ENCODE measurements at regions not wholly inside any gene's neighbourhood (a gene's known extent, or its start where the extent isn't known, plus 50 kb on each side); places are given as distances from the start of the nearest gene placed in this dataset.

DNA sequence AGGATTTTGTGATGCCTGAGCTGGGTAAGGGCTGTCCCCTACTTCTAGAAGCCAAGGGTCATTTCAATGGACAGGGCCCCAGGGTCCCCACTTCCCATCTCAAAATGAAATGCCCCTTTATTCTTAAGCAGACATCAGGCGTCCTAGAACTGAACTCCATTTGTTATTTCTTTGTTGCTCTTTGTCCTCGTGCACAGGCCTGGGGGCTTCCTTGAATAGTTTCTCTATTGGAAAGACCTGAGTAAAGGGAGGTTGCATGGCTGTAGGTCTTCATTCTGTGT lies 311.4 kb upstream of the ZNF32 start:
- DNase-seq (ENCODE audit: low read depth) = no peak
- no peaks in the 10 kb centered on the region for H3K36me3 ChIP-seq (ENCODE audit: control insufficient read depth, insufficient read depth, low read length)
- no peak overlapping the region for H3K4me3 ChIP-seq (ENCODE audit: low read depth, low read length)
- no peak for FAIRE-seq
- no peaks in the 10 kb centered on the region for H3K27me3 ChIP-seq (ENCODE audit: control insufficient read depth, insufficient read depth, low read length)
- TF ChIP-seq, protein P1, sequence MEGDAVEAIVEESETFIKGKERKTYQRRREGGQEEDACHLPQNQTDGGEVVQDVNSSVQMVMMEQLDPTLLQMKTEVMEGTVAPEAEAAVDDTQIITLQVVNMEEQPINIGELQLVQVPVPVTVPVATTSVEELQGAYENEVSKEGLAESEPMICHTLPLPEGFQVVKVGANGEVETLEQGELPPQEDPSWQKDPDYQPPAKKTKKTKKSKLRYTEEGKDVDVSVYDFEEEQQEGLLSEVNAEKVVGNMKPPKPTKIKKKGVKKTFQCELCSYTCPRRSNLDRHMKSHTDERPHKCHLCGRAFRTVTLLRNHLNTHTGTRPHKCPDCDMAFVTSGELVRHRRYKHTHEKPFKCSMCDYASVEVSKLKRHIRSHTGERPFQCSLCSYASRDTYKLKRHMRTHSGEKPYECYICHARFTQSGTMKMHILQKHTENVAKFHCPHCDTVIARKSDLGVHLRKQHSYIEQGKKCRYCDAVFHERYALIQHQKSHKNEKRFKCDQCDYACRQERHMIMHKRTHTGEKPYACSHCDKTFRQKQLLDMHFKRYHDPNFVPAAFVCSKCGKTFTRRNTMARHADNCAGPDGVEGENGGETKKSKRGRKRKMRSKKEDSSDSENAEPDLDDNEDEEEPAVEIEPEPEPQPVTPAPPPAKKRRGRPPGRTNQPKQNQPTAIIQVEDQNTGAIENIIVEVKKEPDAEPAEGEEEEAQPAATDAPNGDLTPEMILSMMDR (IDR thresholded peaks at IDR 0.05; ENCODE audit: insufficient read depth, low read length, severe bottlenecking) = no peak

DNA sequence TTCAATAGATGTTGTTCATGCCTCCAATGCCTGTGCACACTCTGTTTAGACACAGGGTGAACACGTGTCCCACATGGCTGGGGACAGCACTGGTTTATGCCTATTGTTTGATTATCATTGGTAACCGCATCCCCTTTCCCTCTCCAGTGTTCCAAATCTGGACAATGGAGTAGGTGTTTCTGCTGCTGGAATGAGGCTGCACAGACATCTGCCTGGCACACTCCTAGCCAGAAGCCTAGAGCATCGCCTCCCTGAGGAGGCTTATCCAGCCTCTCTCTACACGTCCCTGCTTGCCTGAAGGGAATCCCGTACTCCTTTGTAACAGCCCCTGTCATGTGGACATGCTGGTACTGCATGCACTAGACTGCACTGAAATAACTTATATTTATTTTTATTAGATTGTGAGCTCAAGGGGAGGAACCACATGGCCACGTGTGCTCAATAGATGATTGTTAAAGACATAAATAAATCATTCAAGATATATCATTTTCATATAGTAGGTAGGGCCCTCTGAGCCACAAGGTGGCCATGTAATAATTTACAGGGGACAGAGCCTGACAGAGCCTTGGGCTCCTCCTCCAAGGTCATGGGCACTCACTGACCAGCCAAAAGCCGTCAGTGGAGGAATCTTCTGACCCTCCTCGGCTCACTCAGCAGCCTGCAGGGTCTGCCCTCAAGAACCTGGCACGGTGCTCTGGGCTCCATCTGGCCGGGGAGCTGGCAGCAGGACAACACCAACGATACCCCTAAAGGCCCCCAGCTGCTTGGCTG lies 310.9 kb upstream of the ZNF32 start:
- Histone ChIP-seq H3K4me3 (ENCODE audit: low read depth, low read length) (no peak overlapping the region), H3K36me3 (ENCODE audit: control insufficient read depth, insufficient read depth, low read length) (no peaks in the 10 kb centered on the region), H3K27me3 (ENCODE audit: control insufficient read depth, insufficient read depth, low read length) (no peaks in the 10 kb centered on the region)
- TF ChIP-seq, protein P1 (IDR thresholded peaks at IDR 0.05; ENCODE audit: insufficient read depth, low read length, severe bottlenecking) = no peak
- FAIRE-seq (no peak), DNase-seq (ENCODE audit: low read depth) (no peak)

DNA sequence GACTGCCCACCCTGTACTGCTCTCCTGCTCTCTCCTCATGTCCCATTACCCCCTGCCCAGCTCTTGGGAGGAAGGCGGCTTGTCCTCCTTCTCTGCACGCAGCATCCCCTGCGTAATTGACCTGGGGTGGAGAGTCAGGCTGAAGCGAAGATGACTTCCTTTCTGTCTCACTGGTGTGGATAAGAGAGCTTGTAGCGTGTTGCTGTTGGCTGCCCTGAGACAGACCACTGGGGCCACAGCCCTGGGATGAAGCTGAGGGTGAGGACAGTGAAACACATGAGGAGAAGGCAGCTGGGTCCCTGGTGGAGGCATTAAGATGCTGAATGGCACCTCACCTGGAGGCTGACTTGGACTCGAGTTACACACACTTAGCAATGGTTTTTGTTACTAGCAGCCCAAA lies 310.3 kb upstream of the ZNF32 start:
- TF ChIP-seq, protein P1 (IDR thresholded peaks at IDR 0.05; ENCODE audit: insufficient read depth, low read length, severe bottlenecking) = no peak
- DNase-seq (ENCODE audit: low read depth) (no peak), FAIRE-seq (no peak)
- no peak overlapping the region for H3K4me3 ChIP-seq (ENCODE audit: low read depth, low read length)
- H3K27me3 ChIP-seq (ENCODE audit: control insufficient read depth, insufficient read depth, low read length) = no peaks in the 10 kb centered on the region
- H3K36me3 ChIP-seq (ENCODE audit: control insufficient read depth, insufficient read depth, low read length) = no peaks in the 10 kb centered on the region

DNA sequence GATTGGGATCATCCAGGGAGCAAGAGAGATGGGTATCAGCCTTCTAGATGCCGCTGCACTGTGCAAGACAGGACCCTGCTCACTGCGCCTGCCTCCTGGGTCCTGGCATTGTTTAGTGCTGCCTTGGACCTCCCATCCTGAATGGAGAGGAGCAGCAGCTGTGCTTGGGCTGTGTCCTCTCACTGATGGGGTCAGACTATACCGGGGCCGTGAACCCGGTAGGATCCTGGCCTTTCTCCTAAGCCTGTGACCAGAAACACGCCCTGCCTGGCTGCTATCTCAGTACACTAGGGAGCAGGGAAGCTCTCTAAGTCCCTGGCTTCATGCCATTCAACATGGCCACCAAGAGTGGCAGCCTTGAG lies 309.4 kb upstream of the ZNF32 start:
- TF ChIP-seq, protein P1 (IDR thresholded peaks at IDR 0.05; ENCODE audit: insufficient read depth, low read length, severe bottlenecking) = no peak
- H3K36me3 ChIP-seq (ENCODE audit: control insufficient read depth, insufficient read depth, low read length) = no peaks in the 10 kb centered on the region
- no peak for DNase-seq (ENCODE audit: low read depth)
- H3K4me3 ChIP-seq (ENCODE audit: low read depth, low read length) = no peak overlapping the region
- H3K27me3 ChIP-seq (ENCODE audit: control insufficient read depth, insufficient read depth, low read length) = no peaks in the 10 kb centered on the region
- no peak for FAIRE-seq

DNA sequence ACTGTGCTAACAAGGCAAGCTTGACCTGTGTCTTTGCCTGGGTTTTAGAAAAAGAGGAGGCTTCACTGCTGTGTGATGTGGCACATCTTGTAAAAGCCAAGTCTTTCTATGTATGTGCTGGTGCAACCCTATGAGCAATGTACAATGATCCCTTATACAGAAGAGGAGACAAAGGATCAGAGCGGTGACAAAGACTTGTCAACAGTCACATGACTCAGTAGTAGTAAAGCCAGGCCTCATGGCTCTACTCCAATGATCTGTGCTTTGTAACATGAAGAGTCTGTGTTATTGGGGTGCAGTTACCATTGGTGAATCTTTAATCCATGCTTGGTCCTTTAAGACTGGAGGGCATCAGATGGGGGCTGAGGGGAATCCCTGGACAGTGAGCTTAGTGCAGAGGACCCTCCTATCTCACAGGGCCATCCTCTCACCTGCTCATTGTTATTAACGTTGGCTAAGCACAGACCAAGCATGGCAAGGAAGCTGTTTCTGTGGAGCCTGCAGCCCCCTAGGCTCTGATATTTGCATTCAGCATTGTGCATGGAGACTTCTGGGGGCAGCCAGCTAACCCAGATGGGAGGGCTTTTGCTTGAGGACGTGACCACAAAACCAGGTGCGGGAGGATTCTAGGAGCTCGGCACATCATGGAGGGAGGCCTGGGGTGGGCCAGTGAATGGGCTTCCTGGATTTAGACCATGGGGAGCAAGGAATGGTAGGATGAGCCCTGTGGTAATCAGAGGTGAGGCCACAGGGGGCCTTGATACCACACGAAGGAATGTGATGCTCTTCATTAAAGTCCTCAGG lies 308.8 kb upstream of the ZNF32 start:
- H3K4me3 ChIP-seq (ENCODE audit: low read depth, low read length) = no peak overlapping the region
- no peak for DNase-seq (ENCODE audit: low read depth)
- TF ChIP-seq, protein P1 (IDR thresholded peaks at IDR 0.05; ENCODE audit: insufficient read depth, low read length, severe bottlenecking) = no peak
- FAIRE-seq = no peak
- no peaks in the 10 kb centered on the region for H3K27me3 ChIP-seq (ENCODE audit: control insufficient read depth, insufficient read depth, low read length)
- no peaks in the 10 kb centered on the region for H3K36me3 ChIP-seq (ENCODE audit: control insufficient read depth, insufficient read depth, low read length)

All from bronchial epithelial cell (primary cell).